ENCODE measurements at regions not wholly inside any gene's neighbourhood (a gene's known extent, or its start where the extent isn't known, plus 50 kb on each side); places are given as distances from the start of the nearest gene placed in this dataset.

DNA sequence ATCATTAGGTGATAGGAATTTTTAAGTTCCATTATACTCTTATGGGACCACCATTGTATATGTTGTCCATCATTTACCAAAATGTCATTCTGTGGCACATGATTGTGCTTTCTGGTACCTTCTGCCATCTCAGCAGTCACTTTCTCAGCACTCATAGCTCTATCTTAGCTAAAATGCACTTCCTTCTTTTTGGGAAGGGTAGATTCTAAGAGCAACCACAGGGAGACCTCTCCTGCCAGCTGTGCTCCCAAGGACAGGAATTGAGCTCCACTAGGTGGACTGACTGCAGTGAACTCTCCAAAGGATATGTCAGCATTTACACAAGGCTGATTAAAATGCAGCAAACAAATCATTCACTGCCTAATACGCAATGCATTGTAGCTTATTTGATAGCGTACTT lies 91.8 kb upstream of the OBI1 start:
- no peak for TF ChIP-seq SREBF2 (IDR thresholded peaks at IDR 0.05)
- no peak for TF ChIP-seq RFX5 (IDR thresholded peaks at IDR 0.05)
- no peak for TF ChIP-seq RAD21 (conservative IDR thresholded peaks at IDR 0.05 in 1 of 2, IDR thresholded peaks at IDR 0.05 in 1 of 2)
- TF ChIP-seq CEBPB (IDR thresholded peaks at IDR 0.05) = no peak
- no peak for TF ChIP-seq REST (IDR thresholded peaks at IDR 0.05)
- TF ChIP-seq POLR2A (IDR thresholded peaks at IDR 0.05; ENCODE audit: low read length) = no peak
- no peak for TF ChIP-seq HDAC2 (IDR thresholded peaks at IDR 0.05)
- TF ChIP-seq ZFP36 (IDR thresholded peaks at IDR 0.05; ENCODE audit: borderline replicate concordance, partially characterized antibody) = no peak
- TF ChIP-seq, protein P1, sequence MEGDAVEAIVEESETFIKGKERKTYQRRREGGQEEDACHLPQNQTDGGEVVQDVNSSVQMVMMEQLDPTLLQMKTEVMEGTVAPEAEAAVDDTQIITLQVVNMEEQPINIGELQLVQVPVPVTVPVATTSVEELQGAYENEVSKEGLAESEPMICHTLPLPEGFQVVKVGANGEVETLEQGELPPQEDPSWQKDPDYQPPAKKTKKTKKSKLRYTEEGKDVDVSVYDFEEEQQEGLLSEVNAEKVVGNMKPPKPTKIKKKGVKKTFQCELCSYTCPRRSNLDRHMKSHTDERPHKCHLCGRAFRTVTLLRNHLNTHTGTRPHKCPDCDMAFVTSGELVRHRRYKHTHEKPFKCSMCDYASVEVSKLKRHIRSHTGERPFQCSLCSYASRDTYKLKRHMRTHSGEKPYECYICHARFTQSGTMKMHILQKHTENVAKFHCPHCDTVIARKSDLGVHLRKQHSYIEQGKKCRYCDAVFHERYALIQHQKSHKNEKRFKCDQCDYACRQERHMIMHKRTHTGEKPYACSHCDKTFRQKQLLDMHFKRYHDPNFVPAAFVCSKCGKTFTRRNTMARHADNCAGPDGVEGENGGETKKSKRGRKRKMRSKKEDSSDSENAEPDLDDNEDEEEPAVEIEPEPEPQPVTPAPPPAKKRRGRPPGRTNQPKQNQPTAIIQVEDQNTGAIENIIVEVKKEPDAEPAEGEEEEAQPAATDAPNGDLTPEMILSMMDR (IDR thresholded peaks at IDR 0.05) = no peak
- no peak for TF ChIP-seq TFCP2L1 (CRISPR knock-in tag; IDR thresholded peaks at IDR 0.05)
- TF ChIP-seq SMC3 (IDR thresholded peaks at IDR 0.05) = no peak
- TF ChIP-seq RCOR1 (IDR thresholded peaks at IDR 0.05; ENCODE audit: low read depth, low read length) = no peak

Measured in A549 (cell line).